ENCODE measurements at regions not wholly inside any gene's neighbourhood (a gene's known extent, or its start where the extent isn't known, plus 50 kb on each side); places are given as distances from the start of the nearest gene placed in this dataset.
A peak's percentile ranks its signal among the peaks of the same experiment; 100 is the strongest.

DNA sequence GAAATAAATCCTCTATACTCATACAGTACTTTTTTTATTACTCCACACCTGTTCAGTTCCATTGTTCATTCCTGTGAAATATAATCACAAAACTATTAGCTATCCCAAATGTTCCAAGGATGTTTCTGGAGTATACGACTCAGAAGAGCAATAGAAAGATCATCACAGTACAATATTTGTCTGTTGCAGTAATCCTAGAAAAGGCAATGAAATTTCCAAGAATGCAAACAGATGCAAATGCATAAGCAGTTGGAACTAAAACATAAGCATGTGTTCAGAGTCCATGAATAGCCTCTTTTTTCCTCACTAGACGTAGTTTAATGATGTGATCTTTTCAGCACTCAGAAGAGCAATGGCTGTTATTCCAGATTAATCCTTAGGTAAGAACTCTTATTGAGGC is 55.2 kb downstream of the RTL3 start:
- POLR2A ChIA-PET (ENCODE audit: low non-redundant PET): no interaction called here
- no peaks in the 10 kb centered on the region for H3K36me3 ChIP-seq (ENCODE audit: insufficient read depth, low read length, poor library complexity, severe bottlenecking)
- intact Hi-C loops (cut with micrococcal nuclease; ENCODE audit: unreplicated experiment): no loop called here
- no peak for DNase-seq (ENCODE audit: low spot score)
- no peak overlapping the region for H3K4me3 ChIP-seq (ENCODE audit: low read depth, low read length, poor library complexity, severe bottlenecking)
- BruUV-seq (replicated peaks): no TSS peak
- TF ChIP-seq EZH2 (IDR thresholded peaks at IDR 0.05; ENCODE audit: borderline replicate concordance, low read depth, low read length, poor library complexity, severe bottlenecking): no peak
- TF ChIP-seq, protein P1, sequence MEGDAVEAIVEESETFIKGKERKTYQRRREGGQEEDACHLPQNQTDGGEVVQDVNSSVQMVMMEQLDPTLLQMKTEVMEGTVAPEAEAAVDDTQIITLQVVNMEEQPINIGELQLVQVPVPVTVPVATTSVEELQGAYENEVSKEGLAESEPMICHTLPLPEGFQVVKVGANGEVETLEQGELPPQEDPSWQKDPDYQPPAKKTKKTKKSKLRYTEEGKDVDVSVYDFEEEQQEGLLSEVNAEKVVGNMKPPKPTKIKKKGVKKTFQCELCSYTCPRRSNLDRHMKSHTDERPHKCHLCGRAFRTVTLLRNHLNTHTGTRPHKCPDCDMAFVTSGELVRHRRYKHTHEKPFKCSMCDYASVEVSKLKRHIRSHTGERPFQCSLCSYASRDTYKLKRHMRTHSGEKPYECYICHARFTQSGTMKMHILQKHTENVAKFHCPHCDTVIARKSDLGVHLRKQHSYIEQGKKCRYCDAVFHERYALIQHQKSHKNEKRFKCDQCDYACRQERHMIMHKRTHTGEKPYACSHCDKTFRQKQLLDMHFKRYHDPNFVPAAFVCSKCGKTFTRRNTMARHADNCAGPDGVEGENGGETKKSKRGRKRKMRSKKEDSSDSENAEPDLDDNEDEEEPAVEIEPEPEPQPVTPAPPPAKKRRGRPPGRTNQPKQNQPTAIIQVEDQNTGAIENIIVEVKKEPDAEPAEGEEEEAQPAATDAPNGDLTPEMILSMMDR (conservative IDR thresholded peaks at IDR 0.05; ENCODE audit: low read depth, low read length): no peak
- no peaks in the 10 kb centered on the region for H3K4me1 ChIP-seq (ENCODE audit: insufficient read depth, low read length, poor library complexity, severe bottlenecking)
- CTCF ChIA-PET: no interaction called here
- H3K27ac ChIP-seq (ENCODE audit: low read depth, low read length, poor library complexity, severe bottlenecking): no peak overlapping the region
- no peaks in the 10 kb centered on the region for H3K27me3 ChIP-seq (replicated peaks; ENCODE audit: insufficient read depth, low read depth, low read length, poor library complexity)
- H3K9me3 ChIP-seq (ENCODE audit: low read depth, low read length, poor library complexity, severe bottlenecking): no peaks in the 10 kb centered on the region

DNA sequence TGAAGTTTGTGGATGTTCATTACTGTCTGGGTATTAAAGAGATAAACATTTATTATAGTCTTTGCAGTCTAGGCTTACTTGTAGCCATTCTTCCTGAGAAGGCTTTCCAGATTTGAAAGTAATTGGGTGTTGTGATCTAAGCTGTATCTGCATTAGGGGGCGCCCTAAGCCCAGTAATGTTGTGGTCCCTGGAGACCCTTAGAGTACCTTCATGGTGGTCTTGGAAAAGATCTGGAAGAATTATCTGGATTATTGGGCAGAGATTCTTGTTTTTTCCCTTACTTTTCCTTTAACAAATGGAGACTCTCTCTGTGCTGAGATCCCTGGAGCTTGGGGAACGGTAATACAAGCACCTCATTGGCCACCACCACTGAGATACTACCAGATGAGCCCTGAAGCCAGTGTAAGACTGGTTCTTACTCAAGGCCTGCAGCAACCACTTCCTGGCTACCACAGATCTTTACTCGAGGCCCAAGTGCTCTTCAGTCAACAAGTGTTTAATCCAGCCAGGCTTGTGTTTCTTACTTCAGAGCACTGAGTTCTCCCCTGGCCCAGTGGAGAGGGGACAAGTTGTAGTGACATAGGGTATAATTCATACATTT is 63.1 kb downstream of the RTL3 start:
- Histone ChIP-seq H3K27ac (ENCODE audit: low read depth, low read length, poor library complexity, severe bottlenecking) (no peak overlapping the region), H3K4me1 (ENCODE audit: insufficient read depth, low read length, poor library complexity, severe bottlenecking) (no peaks in the 10 kb centered on the region), H3K27me3 (replicated peaks; ENCODE audit: insufficient read depth, low read depth, low read length, poor library complexity) (no peaks in the 10 kb centered on the region), H3K36me3 (ENCODE audit: insufficient read depth, low read length, poor library complexity, severe bottlenecking) (no peaks in the 10 kb centered on the region), H3K4me3 (ENCODE audit: low read depth, low read length, poor library complexity, severe bottlenecking) (no peak overlapping the region), H3K9me3 (ENCODE audit: low read depth, low read length, poor library complexity, severe bottlenecking) (no peaks in the 10 kb centered on the region)
- no TSS peak for BruUV-seq (replicated peaks)
- ChIA-PET POLR2A (ENCODE audit: low non-redundant PET) (no interaction called here), CTCF (interaction anchor here (1.0 kb wide), 1 partner anchor 485 kb away, joined by 4 read pairs; no protein-coding TSS in a partner anchor)
- intact Hi-C loops (cut with micrococcal nuclease; ENCODE audit: unreplicated experiment): loop anchor here (1.0 to 5.0 kb wide), 2 partner anchors 290 to 486 kb away; no protein-coding TSS in a partner anchor
- TF ChIP-seq, protein P1 (conservative IDR thresholded peaks at IDR 0.05; ENCODE audit: low read depth, low read length): peak; percentile 54
- TF ChIP-seq EZH2 (IDR thresholded peaks at IDR 0.05; ENCODE audit: borderline replicate concordance, low read depth, low read length, poor library complexity, severe bottlenecking): no peak
- peak; percentile 54 for DNase-seq (ENCODE audit: low spot score)

DNA sequence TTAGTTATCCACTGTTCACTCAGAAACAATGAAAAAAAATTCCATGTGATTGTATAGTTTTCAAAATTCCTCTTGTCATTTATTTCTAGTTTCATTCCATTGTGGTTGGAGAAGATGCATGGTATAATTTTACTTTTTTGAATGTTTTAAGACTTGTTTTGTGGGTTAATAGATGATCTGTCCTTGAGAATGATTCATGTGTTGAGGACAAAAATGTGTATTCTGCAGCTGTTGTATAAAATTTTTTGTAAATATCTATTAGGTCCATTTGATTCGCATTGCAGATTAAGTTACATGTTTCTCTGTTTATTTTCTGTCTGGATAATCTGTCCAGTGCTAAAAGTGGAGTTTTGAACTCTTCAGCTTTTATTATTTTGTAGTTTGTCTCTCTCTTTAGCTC is 65.4 kb downstream of the RTL3 start:
- Histone ChIP-seq H3K9me3 (ENCODE audit: low read depth, low read length, poor library complexity, severe bottlenecking) (no peaks in the 10 kb centered on the region), H3K36me3 (ENCODE audit: insufficient read depth, low read length, poor library complexity, severe bottlenecking) (no peaks in the 10 kb centered on the region), H3K4me3 (ENCODE audit: low read depth, low read length, poor library complexity, severe bottlenecking) (no peak overlapping the region), H3K27ac (ENCODE audit: low read depth, low read length, poor library complexity, severe bottlenecking) (no peak overlapping the region), H3K4me1 (ENCODE audit: insufficient read depth, low read length, poor library complexity, severe bottlenecking) (no peaks in the 10 kb centered on the region), H3K27me3 (replicated peaks; ENCODE audit: insufficient read depth, low read depth, low read length, poor library complexity) (no peaks in the 10 kb centered on the region)
- ChIA-PET POLR2A (ENCODE audit: low non-redundant PET) (no interaction called here), CTCF (no interaction called here)
- no TSS peak for BruUV-seq (replicated peaks)
- no peak for DNase-seq (ENCODE audit: low spot score)
- TF ChIP-seq, protein P1 (conservative IDR thresholded peaks at IDR 0.05; ENCODE audit: low read depth, low read length): no peak
- TF ChIP-seq EZH2 (IDR thresholded peaks at IDR 0.05; ENCODE audit: borderline replicate concordance, low read depth, low read length, poor library complexity, severe bottlenecking): no peak
- intact Hi-C loops (cut with micrococcal nuclease; ENCODE audit: unreplicated experiment): no loop called here

Measured in A673 (cell line).